Activated CD4-positive, alpha-beta T cell treated with anti-CD3 and anti-CD28 coated beads for 36 hours (primary cell): ENCODE measurements at regions not wholly inside any gene's neighbourhood (a gene's known extent, or its start where the extent isn't known, plus 50 kb on each side); places are given as distances from the start of the nearest gene placed in this dataset.

ENCODE experiments used
- ATAC-seq: fragments of 200-7000 bp; cut with Tn5 transposase; one replicate; pipeline ENCODE4 v1.10.0; 2021; ENCODE audit warnings: mild to moderate bottlenecking, moderate library complexity
- CTCF ChIA-PET: fragments of 350-600 bp; sonication (Branson Sonifier 250); formaldehyde crosslinking; loops from one replicate; lab custom pipeline; 2021; ENCODE audit warnings: antibody characterized with exemption; lab: Charles Lee
- POLR2A ChIA-PET: fragments of 350-600 bp; sonication (Branson Sonifier 250); formaldehyde crosslinking; loops from one replicate; lab custom pipeline; 2021; ENCODE audit warnings: antibody characterized with exemption, inconsistent platforms; lab: Charles Lee
- DNase-seq: peaks from one replicate; pipeline ENCODE4 v3.0.0-alpha.2; 2020
- H3K27ac Mint-ChIP-seq: one replicate; pipeline ENCODE4 v1.8.0; 2021; ENCODE audit warnings: mixed read lengths
- H3K27me3 Mint-ChIP-seq: one replicate; pipeline ENCODE4 v1.8.0; 2021; ENCODE audit warnings: mixed read lengths
- H3K36me3 Mint-ChIP-seq: one replicate; pipeline ENCODE4 v1.8.0; 2021; ENCODE audit warnings: low read depth, mixed read lengths
- H3K4me1 Mint-ChIP-seq: one replicate; pipeline ENCODE4 v1.8.0; 2021; ENCODE audit warnings: mixed read lengths
- H3K4me3 Mint-ChIP-seq: one replicate; pipeline ENCODE4 v1.8.0; 2021; ENCODE audit warnings: mild to moderate bottlenecking, moderate library complexity, mixed read lengths
- H3K9me3 Mint-ChIP-seq: one replicate; pipeline ENCODE4 v1.8.0; 2021; ENCODE audit warnings: low read depth, mixed read lengths
- intact Hi-C, 2 experiments: fragments of 100-400 bp; cut with DNase I in 1 of 2; cut with micrococcal nuclease in 1 of 2; formaldehyde crosslinking; loops; one replicate each; pipeline versions ENCODE4 v1.14.2 to v1.15.1; 2022 to 2024; cut with DNase I, micrococcal nuclease

DNA sequence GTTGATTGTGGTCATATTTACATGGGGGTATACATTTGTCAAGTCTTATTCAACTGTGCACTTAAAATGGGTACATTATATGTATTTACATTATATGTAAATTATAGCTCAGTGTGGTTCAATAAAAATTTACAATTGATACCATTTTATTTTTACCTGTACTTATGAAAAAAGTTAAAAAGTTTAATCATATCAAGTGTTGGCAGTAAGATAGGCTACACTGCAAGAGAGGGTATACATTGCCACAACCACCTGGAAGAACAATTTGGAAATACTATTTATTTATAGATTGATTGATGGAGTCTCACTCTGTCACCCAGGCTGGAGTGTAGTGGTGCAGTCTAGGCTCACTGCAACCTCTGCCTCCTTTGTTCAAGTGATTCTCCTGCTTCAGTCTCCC lies 453.3 kb downstream of the XYLT1 start:
- peaks cover 4% of the 10 kb centered on the region for H3K36me3 Mint-ChIP-seq
- intact Hi-C loops: no loop called here
- POLR2A ChIA-PET: no interaction called here

DNA sequence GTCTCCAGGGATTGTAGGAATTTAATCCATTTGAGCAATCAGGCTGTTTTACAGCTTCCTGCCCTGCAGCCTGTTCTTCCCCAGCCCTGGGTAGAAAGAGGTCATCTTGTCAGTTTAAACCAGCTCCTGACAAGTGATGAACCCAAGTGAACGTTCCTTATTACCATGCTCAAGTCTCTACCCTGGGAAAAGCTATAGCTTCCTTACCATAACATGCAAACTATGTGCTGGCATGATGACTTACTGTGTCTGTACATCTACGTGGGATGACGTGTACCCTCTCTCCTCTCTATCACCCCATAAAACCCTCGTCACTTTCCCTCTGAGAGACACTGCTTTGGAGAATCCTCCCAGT lies 452.2 kb downstream of the XYLT1 start:
- H3K9me3 Mint-ChIP-seq: peaks cover 10% of the 10 kb centered on the region
- ATAC-seq (no peak), DNase-seq (no peak)
- H3K27me3 Mint-ChIP-seq: no peaks in the 10 kb centered on the region
- no peak overlapping the region for H3K27ac Mint-ChIP-seq
- peaks cover 4% of the 10 kb centered on the region for H3K36me3 Mint-ChIP-seq
- POLR2A ChIA-PET: interaction anchor here (0.6 kb wide), 1 partner anchor 87 kb away, joined by 3 read pairs; no protein-coding TSS in a partner anchor
- peaks cover 5% of the 10 kb centered on the region for H3K4me1 Mint-ChIP-seq
- intact Hi-C loops: no loop called here
- no peak overlapping the region for H3K4me3 Mint-ChIP-seq
- CTCF ChIA-PET: no interaction called here

More for the DNA sequence above, 453.3 kb downstream of the XYLT1 start:
- ATAC-seq: no peak
- no peak overlapping the region for H3K27ac Mint-ChIP-seq
- H3K4me1 Mint-ChIP-seq: peaks cover 14% of the 10 kb centered on the region
- no peak for DNase-seq
- no peaks in the 10 kb centered on the region for H3K27me3 Mint-ChIP-seq
- H3K9me3 Mint-ChIP-seq: peaks cover 10% of the 10 kb centered on the region
- CTCF ChIA-PET: no interaction called here
- no peak overlapping the region for H3K4me3 Mint-ChIP-seq

DNA sequence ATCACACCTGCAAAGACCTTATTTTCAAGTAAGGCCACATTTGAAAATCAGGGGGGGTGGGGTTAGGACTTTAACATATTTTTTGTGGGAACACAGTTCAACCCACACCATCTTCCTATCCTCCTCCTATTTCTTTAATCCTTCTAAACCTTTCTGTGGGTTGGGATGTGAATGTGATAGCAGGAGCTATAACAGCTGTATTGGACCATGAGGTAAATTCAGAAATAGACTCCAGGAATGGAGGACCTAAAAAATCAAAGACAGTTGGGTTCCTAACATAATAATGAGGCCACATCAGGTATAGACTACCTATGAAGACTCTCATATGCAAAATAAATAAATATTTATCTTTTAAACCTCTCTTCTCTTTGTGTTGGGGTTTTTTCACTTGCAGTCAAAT lies 451.4 kb downstream of the XYLT1 start:
- intact Hi-C loops: no loop called here
- Mint-ChIP-seq H3K27ac (no peak overlapping the region), H3K4me1 (peaks cover 2% of the 10 kb centered on the region), H3K27me3 (no peaks in the 10 kb centered on the region), H3K4me3 (no peak overlapping the region), H3K36me3 (peaks cover 4% of the 10 kb centered on the region), H3K9me3 (peaks cover 10% of the 10 kb centered on the region)
- ATAC-seq (no peak), DNase-seq (no peak)
- POLR2A ChIA-PET: interaction anchor here (0.5 kb wide), 1 partner anchor 99 kb away, joined by 3 read pairs; no protein-coding TSS in a partner anchor
- CTCF ChIA-PET: interaction anchor here (0.7 kb wide), 1 partner anchor 194 kb away, joined by 3 read pairs; no protein-coding TSS in a partner anchor

DNA sequence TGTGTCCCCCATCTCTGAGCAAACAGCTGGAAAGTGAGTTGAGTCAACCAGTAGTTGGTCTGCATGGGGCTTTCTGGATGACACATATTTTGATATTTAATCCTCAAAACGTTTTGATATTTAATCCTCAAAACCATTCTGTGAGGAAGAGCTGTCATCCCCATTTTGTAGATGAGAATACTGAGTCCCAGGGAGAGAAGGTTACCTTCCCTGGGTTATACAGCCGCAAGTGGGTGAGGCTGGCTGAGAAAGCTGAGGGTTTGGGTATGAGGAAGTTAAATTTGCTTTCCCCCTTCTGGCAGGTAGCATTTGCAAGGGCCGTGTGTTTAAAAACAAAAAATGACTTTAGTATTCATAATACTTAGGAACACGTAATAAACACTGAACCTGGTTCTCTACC lies 447.2 kb downstream of the XYLT1 start:
- peaks cover 27% of the 10 kb centered on the region for H3K4me1 Mint-ChIP-seq
- H3K27me3 Mint-ChIP-seq: no peaks in the 10 kb centered on the region
- intact Hi-C loops: loop anchor here in 1 of 2 experiments (10.0 kb wide), 1 partner anchor 341 kb away; no protein-coding TSS in a partner anchor
- no peak overlapping the region for H3K27ac Mint-ChIP-seq
- no peaks in the 10 kb centered on the region for H3K9me3 Mint-ChIP-seq
- POLR2A ChIA-PET: no interaction called here
- ATAC-seq: no peak
- DNase-seq: no peak
- no peak overlapping the region for H3K4me3 Mint-ChIP-seq
- H3K36me3 Mint-ChIP-seq: no peaks in the 10 kb centered on the region
- CTCF ChIA-PET: interaction anchor here (0.6 kb wide), 1 partner anchor 18 kb away, joined by 3 read pairs; no protein-coding TSS in a partner anchor

DNA sequence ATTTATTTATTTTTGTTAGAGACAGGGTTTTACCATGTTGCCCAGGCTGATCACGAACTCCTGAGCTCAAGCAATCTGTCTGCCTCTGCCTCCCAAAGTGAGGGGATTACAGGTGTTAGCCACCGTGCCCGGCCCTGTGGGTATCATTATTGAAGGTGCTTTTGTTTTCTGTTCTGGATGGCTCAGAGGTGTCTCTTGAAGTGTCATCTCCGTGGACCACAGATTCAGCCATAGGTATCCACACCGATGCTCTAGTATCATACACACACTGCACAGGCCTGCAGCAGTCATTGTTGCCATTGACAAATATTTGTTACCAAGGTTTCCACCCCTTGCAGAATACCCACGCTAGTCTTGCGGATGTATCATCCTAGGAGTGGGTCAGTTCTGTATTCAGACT lies 446.2 kb downstream of the XYLT1 start:
- DNase-seq: no peak
- Mint-ChIP-seq H3K4me1 (peaks cover 27% of the 10 kb centered on the region), H3K27ac (no peak overlapping the region), H3K36me3 (no peaks in the 10 kb centered on the region), H3K27me3 (no peaks in the 10 kb centered on the region), H3K9me3 (peaks cover 2% of the 10 kb centered on the region), H3K4me3 (no peak overlapping the region)
- no peak for ATAC-seq
- POLR2A ChIA-PET: no interaction called here
- CTCF ChIA-PET: no interaction called here
- intact Hi-C loops: loop anchor here in 1 of 2 experiments (10.0 kb wide), 1 partner anchor 340 kb away; no protein-coding TSS in a partner anchor

DNA sequence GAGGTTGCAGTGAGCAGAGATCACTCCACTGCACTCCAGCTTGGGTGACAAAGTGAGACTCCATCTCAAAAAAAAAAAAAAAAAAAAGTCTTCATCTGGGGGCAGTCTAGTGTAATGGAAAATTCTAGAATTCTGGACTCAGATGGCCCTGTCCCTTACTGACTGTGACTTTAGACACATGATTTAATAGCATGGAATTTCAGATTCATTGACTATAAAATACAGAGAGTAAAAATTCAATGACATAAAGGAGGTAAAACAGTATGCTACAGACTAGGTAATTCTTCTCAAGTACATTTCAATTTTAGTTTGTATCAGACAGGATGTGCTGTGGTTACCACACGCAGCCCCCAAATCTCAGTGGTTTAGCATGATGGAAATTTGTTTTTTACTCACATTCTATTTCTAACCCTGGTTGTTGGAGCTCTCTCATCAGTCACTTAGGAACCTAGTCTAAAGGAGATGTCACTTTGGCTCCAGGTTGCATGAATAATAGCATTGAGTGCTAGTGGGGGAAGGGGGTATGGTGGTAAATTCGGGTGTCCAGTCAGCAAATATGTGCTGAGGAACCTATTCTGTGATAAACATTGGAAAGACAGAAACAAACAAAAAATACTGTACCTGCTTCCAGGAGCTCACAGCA lies 444.0 kb downstream of the XYLT1 start:
- ChIA-PET CTCF (no interaction called here), POLR2A (interaction anchor here (0.6 kb wide), 1 partner anchor 12 kb away, joined by 3 read pairs; no protein-coding TSS in a partner anchor)
- DNase-seq (peak; percentile 68), ATAC-seq (peak; percentile 93)
- Mint-ChIP-seq H3K27ac (peak overlapping the region; percentile 48), H3K4me3 (no peak overlapping the region), H3K36me3 (peaks cover 7% of the 10 kb centered on the region), H3K4me1 (peaks cover 27% of the 10 kb centered on the region), H3K27me3 (no peaks in the 10 kb centered on the region), H3K9me3 (peaks cover 6% of the 10 kb centered on the region)
- intact Hi-C loops: loop anchor here (1.0 to 10.0 kb wide), 4 partner anchors 13 to 338 kb away; no protein-coding TSS in a partner anchor

DNA sequence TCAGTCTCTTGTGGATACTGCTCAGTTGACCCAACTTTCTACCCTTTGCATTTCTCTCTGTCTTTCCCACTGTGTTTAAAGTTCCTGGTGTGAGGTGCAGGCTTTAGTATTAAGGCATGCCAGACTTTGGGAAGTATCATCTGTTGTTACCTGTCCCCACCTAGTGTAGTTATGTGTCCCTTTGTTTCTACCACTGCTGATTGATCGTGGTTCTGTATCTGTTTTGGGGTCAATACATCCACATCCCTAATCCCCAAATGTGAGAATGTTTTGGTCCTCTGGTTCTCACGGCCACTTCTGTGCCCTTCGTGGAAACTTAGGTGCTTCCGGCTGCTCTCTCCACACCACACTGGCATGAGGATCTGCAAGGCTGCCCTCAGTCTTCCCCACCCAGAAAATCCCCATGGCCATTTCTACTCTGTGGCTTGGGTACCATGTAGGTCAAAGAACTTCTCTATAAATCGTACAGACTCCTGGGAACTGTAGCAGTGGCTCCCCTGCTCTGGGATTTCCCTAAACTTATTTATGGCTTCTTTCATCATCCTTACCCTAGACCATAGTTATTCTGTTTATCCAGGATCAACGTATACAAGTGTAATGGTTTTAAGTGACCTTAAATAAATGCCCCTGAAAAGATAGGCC lies 443.2 kb downstream of the XYLT1 start:
- ChIA-PET POLR2A (no interaction called here), CTCF (no interaction called here)
- Mint-ChIP-seq H3K27me3 (no peaks in the 10 kb centered on the region), H3K27ac (peak overlapping the region; percentile 70), H3K9me3 (peaks cover 6% of the 10 kb centered on the region), H3K4me1 (peaks cover 27% of the 10 kb centered on the region), H3K36me3 (peaks cover 7% of the 10 kb centered on the region), H3K4me3 (no peak overlapping the region)
- DNase-seq (no peak), ATAC-seq (no peak)
- intact Hi-C loops: loop anchor here (1.0 to 10.0 kb wide), 3 partner anchors 43 to 337 kb away; no protein-coding TSS in a partner anchor

DNA sequence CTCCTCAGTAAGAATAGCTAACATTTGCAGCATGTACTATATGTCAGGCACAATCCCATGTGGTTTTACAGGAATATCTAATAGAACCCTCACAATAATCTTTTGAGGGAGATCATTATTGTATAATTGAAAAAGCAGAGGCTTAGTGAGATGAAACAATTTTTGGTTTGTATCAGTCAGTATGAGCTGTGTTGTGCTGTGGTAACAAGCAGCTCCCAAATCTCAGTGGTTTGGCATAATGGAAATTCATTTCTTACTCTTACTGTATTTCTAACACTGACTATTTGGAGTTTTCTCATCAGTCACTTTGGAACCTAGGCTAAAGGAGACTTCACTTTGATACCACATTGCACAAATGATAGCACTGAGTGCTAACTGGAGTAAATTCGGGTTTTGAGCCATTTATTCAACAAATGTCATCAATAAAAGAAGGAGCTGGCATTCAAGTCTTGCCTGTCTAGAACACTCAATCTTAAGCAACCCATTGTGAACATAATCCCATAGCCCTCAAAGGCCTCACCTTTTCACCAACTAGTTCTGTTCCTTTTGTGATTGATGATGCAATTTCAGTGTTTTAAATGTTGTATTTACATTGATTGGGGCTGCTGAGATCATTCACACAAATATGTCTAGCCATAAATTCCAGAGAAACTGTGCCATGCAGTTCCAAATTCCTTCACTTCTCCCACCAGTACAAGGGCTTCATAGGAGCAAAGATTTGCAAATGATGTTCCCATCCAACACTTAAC lies 441.0 kb downstream of the XYLT1 start:
- peaks cover 27% of the 10 kb centered on the region for H3K4me1 Mint-ChIP-seq
- DNase-seq (no peak), ATAC-seq (no peak)
- POLR2A ChIA-PET: no interaction called here
- no peak overlapping the region for H3K4me3 Mint-ChIP-seq
- CTCF ChIA-PET: interaction anchor here (1.2 kb wide), 1 partner anchor 37 kb away, joined by 3 read pairs; no protein-coding TSS in a partner anchor
- no peaks in the 10 kb centered on the region for H3K27me3 Mint-ChIP-seq
- H3K9me3 Mint-ChIP-seq: peaks cover 12% of the 10 kb centered on the region
- intact Hi-C loops: loop anchor here in 1 of 2 experiments (10.0 kb wide), 1 partner anchor 335 kb away; no protein-coding TSS in a partner anchor
- no peak overlapping the region for H3K27ac Mint-ChIP-seq
- peaks cover 7% of the 10 kb centered on the region for H3K36me3 Mint-ChIP-seq

DNA sequence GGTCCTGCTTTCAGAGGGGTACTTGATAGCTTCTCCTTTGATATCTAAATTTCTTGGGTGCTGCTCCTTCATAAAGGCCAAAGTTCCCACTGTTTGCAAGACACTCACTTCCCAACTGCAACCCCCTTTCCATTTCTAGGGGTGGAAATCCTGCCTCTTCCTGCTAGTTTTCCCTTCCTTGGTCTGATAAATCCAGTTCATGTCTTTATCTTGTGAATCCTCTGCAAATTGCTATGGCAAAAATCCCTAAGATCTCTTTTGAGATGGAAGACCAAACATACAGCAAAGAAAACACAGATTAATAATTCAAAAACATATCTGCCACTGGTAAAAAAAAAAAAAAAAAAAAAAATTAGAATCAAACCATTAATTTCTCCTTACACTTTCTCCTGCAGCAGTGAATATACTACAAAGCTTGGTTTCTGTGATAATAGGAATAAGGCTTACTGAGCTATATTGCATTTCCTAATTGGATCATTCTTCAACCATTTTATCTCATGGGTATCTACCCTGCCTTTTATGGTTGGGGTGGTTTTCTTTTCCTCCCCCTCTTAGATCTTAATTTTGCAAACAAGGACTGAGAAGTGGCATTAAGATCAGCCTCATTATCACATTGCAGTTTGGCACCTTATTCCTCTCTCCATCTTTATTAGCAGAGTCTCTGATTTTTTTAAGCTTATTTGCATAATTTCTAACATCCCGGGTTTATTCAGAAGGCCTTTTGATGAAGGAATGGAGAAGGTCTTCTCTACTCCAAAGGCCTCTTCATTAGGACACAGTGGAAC lies 439.1 kb downstream of the XYLT1 start:
- ChIA-PET CTCF (no interaction called here), POLR2A (interaction anchor here (0.8 kb wide), 1 partner anchor 20 kb away, joined by 3 read pairs; no protein-coding TSS in a partner anchor)
- H3K27me3 Mint-ChIP-seq: no peaks in the 10 kb centered on the region
- intact Hi-C loops: no loop called here
- peaks cover 14% of the 10 kb centered on the region for H3K4me1 Mint-ChIP-seq
- no peak for DNase-seq
- ATAC-seq: no peak
- no peak overlapping the region for H3K4me3 Mint-ChIP-seq
- no peak overlapping the region for H3K27ac Mint-ChIP-seq
- peaks cover 7% of the 10 kb centered on the region for H3K36me3 Mint-ChIP-seq
- H3K9me3 Mint-ChIP-seq: peaks cover 12% of the 10 kb centered on the region

DNA sequence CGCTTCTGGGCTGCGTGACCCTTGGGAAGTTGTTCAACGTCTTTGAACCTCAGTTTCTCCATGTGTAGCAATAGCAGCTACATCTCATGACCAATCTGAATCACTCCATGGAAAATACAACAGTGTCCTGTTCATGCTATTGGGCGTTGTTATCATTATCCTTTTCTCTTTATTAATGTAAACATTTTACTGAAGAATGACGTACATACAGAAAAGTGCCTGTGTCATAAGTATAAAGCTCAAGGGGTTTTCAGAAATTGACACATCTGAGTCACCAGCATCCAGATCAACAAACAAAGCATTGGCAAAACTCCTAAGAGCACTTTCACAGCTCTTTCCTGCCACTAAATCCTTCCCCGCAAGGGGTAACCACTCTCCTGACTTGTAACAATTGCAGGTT lies 438.4 kb downstream of the XYLT1 start:
- Mint-ChIP-seq H3K36me3 (peaks cover 7% of the 10 kb centered on the region), H3K4me3 (no peak overlapping the region), H3K27me3 (no peaks in the 10 kb centered on the region), H3K27ac (no peak overlapping the region), H3K9me3 (peaks cover 12% of the 10 kb centered on the region), H3K4me1 (peaks cover 7% of the 10 kb centered on the region)
- ATAC-seq (no peak), DNase-seq (no peak)
- intact Hi-C loops: no loop called here
- ChIA-PET CTCF (no interaction called here), POLR2A (interaction anchor here (0.8 kb wide), 1 partner anchor 21 kb away, joined by 3 read pairs; no protein-coding TSS in a partner anchor)
